Mesothelial cell of epicardium (in vitro differentiated cells): ENCODE measurements at regions not wholly inside any gene's neighbourhood (a gene's known extent, or its start where the extent isn't known, plus 50 kb on each side); places are given as distances from the start of the nearest gene placed in this dataset.

Source experiments
- DNase-seq, 2 experiments: peaks; one replicate each; pipeline ENCODE4 v3.0.0; 2021; ENCODE audit warnings: low spot score in 2 of 2; ENCODE audit not compliant: unreplicated experiment in 2 of 2
- H3K27ac Mint-ChIP-seq: 2 replicates; pipeline ENCODE4 v1.8.0; 2021; ENCODE audit warnings: mixed read lengths
- H3K27me3 Mint-ChIP-seq: 2 replicates; pipeline ENCODE4 v1.8.0; 2021; ENCODE audit warnings: low read depth, mixed read lengths
- H3K36me3 Mint-ChIP-seq: 2 replicates; pipeline ENCODE4 v1.8.0; 2021; ENCODE audit warnings: mixed read lengths
- H3K4me1 Mint-ChIP-seq: 2 replicates; pipeline ENCODE4 v1.8.0; 2021; ENCODE audit warnings: mixed read lengths
- H3K4me3 Mint-ChIP-seq: 2 replicates; pipeline ENCODE4 v1.8.0; 2021; ENCODE audit warnings: mild to moderate bottlenecking, moderate library complexity, mixed read lengths
- H3K9me3 Mint-ChIP-seq: 2 replicates; pipeline ENCODE4 v1.8.0; 2021; ENCODE audit warnings: mixed read lengths
- CTCF ChIP-seq: fragments of 200-600 bp; sonication (generic); IDR thresholded peaks from one replicate; pipeline ENCODE4 v1.5.0; 2021; ENCODE audit warnings: antibody characterized with exemption; ENCODE audit not compliant: unreplicated experiment

GRCh38 chr2:63777816-63778215 is 63.9 kb upstream of the UGP2 start:
- Mint-ChIP-seq H3K27ac (no peak overlapping the region), H3K27me3 (no peaks in the 10 kb centered on the region), H3K36me3 (no peaks in the 10 kb centered on the region), H3K9me3 (peaks cover 10% of the 10 kb centered on the region), H3K4me1 (peaks cover 23% of the 10 kb centered on the region), H3K4me3 (no peak overlapping the region)
- DNase-seq: no peak
- no peak for TF ChIP-seq CTCF

- Mint-ChIP-seq H3K4me1 (peaks cover 23% of the 10 kb centered on the region), H3K4me3 (no peak overlapping the region), H3K9me3 (peaks cover 7% of the 10 kb centered on the region), H3K36me3 (no peaks in the 10 kb centered on the region), H3K27ac (no peak overlapping the region), H3K27me3 (no peaks in the 10 kb centered on the region)
- no peak for DNase-seq
- no peak for TF ChIP-seq CTCF
These were observed 63.3 kb upstream of the UGP2 start for GRCh38 chr2:63778391-63778790.

- no peaks in the 10 kb centered on the region for H3K27me3 Mint-ChIP-seq
- no peak for TF ChIP-seq CTCF
- H3K36me3 Mint-ChIP-seq: no peaks in the 10 kb centered on the region
- DNase-seq: no peak
- no peak overlapping the region for H3K4me3 Mint-ChIP-seq
- peak overlapping the region; percentile 16 for H3K27ac Mint-ChIP-seq
- peaks cover 27% of the 10 kb centered on the region for H3K4me1 Mint-ChIP-seq
- H3K9me3 Mint-ChIP-seq: peaks cover 7% of the 10 kb centered on the region
These were observed 61.1 kb upstream of the UGP2 start for GRCh38 chr2:63780518-63781155.

- Mint-ChIP-seq H3K4me1 (peaks cover 35% of the 10 kb centered on the region), H3K27me3 (no peaks in the 10 kb centered on the region)
These were observed 57.2 kb upstream of the UGP2 start for GRCh38 chr2:63784461-63784860.

GRCh38 chr2:63785096-63785495 is 56.6 kb upstream of the UGP2 start:
- H3K9me3 Mint-ChIP-seq: no peaks in the 10 kb centered on the region
- DNase-seq: no peak
- peak overlapping the region; percentile 19 for H3K27ac Mint-ChIP-seq
- no peaks in the 10 kb centered on the region for H3K36me3 Mint-ChIP-seq
- TF ChIP-seq CTCF: no peak
- no peak overlapping the region for H3K4me3 Mint-ChIP-seq
- H3K27me3 Mint-ChIP-seq: no peaks in the 10 kb centered on the region
- peaks cover 32% of the 10 kb centered on the region for H3K4me1 Mint-ChIP-seq

More at GRCh38 chr2:63784461-63784860, 57.2 kb upstream of the UGP2 start:
- TF ChIP-seq CTCF: no peak
- H3K36me3 Mint-ChIP-seq: no peaks in the 10 kb centered on the region
- H3K4me3 Mint-ChIP-seq: no peak overlapping the region
- DNase-seq: no peak
- H3K9me3 Mint-ChIP-seq: no peaks in the 10 kb centered on the region
- no peak overlapping the region for H3K27ac Mint-ChIP-seq

GRCh38 chr2:63786471-63786870 is 55.2 kb upstream of the UGP2 start:
- no peak overlapping the region for H3K27ac Mint-ChIP-seq
- no peak for TF ChIP-seq CTCF
- peaks cover 22% of the 10 kb centered on the region for H3K4me1 Mint-ChIP-seq
- no peaks in the 10 kb centered on the region for H3K27me3 Mint-ChIP-seq
- H3K36me3 Mint-ChIP-seq: no peaks in the 10 kb centered on the region
- DNase-seq: no peak
- H3K9me3 Mint-ChIP-seq: no peaks in the 10 kb centered on the region
- H3K4me3 Mint-ChIP-seq: no peak overlapping the region
